HG02678 (cell line): ENCODE measurements at regions not wholly inside any gene's neighbourhood (a gene's known extent, or its start where the extent isn't known, plus 50 kb on each side); places are given as distances from the start of the nearest gene placed in this dataset.

Source experiments
- ATAC-seq: cut with Tn5 transposase; IDR thresholded peaks from one replicate; pipeline ENCODE4 v1.9.1; 2021; ENCODE audit warnings: mild to moderate bottlenecking, moderate library complexity; ENCODE audit not compliant: unreplicated experiment

- ATAC-seq, result no peak
Observed at GRCh38 chr12:76259660-76260389, 88.4 kb downstream of the BBS10 start.

- ATAC-seq, result no peak
Observed at GRCh38 chr12:76259106-76259505, 89.1 kb downstream of the BBS10 start.

GRCh38 chr12:76256904-76257303, 91.3 kb downstream of the BBS10 start:
- no peak for ATAC-seq

GRCh38 chr12:76256321-76256720, 91.9 kb downstream of the BBS10 start:
- no peak for ATAC-seq

- no peak for ATAC-seq
Observed at GRCh38 chr12:76255692-76256091, 92.5 kb downstream of the BBS10 start.

- no peak for ATAC-seq
Observed at GRCh38 chr12:76255281-76255680, 92.9 kb downstream of the BBS10 start.

- no peak for ATAC-seq
Observed at GRCh38 chr12:76252031-76252430, 96.2 kb downstream of the BBS10 start.

- no peak for ATAC-seq
Observed at GRCh38 chr12:76250256-76250655, 98.0 kb downstream of the BBS10 start.

GRCh38 chr12:76249501-76249900, 98.7 kb downstream of the BBS10 start:
- no peak for ATAC-seq

- ATAC-seq, result no peak
Observed at GRCh38 chr12:76247992-76248391, 100.2 kb downstream of the BBS10 start.

GRCh38 chr12:76247026-76247646, 101.1 kb downstream of the BBS10 start:
- ATAC-seq, result no peak

GRCh38 chr12:76246611-76247010, 101.6 kb downstream of the BBS10 start:
- ATAC-seq, result no peak

- no peak for ATAC-seq
Observed at GRCh38 chr12:76244300-76244699, 103.9 kb downstream of the BBS10 start.

GRCh38 chr12:76242813-76243550, 105.2 kb downstream of the BBS10 start:
- ATAC-seq, result no peak

- no peak for ATAC-seq
Observed at GRCh38 chr12:76241371-76241770, 106.8 kb downstream of the BBS10 start.

GRCh38 chr12:76240281-76240680, 107.9 kb downstream of the BBS10 start:
- no peak for ATAC-seq

GRCh38 chr12:76238688-76239087, 109.5 kb downstream of the BBS10 start:
- ATAC-seq, result no peak

GRCh38 chr12:76237086-76237701, 111.0 kb downstream of the BBS10 start:
- ATAC-seq, result no peak

- no peak for ATAC-seq
Observed at GRCh38 chr12:76236640-76237039, 111.6 kb downstream of the BBS10 start.

GRCh38 chr12:76234741-76235140, 113.5 kb downstream of the BBS10 start:
- no peak for ATAC-seq

GRCh38 chr12:76232013-76232412, 116.2 kb downstream of the BBS10 start:
- ATAC-seq, result no peak

GRCh38 chr12:76226956-76227355, 121.3 kb downstream of the BBS10 start:
- no peak for ATAC-seq
